ENCODE measurements at regions not wholly inside any gene's neighbourhood (a gene's known extent, or its start where the extent isn't known, plus 50 kb on each side); places are given as distances from the start of the nearest gene placed in this dataset.

DNA sequence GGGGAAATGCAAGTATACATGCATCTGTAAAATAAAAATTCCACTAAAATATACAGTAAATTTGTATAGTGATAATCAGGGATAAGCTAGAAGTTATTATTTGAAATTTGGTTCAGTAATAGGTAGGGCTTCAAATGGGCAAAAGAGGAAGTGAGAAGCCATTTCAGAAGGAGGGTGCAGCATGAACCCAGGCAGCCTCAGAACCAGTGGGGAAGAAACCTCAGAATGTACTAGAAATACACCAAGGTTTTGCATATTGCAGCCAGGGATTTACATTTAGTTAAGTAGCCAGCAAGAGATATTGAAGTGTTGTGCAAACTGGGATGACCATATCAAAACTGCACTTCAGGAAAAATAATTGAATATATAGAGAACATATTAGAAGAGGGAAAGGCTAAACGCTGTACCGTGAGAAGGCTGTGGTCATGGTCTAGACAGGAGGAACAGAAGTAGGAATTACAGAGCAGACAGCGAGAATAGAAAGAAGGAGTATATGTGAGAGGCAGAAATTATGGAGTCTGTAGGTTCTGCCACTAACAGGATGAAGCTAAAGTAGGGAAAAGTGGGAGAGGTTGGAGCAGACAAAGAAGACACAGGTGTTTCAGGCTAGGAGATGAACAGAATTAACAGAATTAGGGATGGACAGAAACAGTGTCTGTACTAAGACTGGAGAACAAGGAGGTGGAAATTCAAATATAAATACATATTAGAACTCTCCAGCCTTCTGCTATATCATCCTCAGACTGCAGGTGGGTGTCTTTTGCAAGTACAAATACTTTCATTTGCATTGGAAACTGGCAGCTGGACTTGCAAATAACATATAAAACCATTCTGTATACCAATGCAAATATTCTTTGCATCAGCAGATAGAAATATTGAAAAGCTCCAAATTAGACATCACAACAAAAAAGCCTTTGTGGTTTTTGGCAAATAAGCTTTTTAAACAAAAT lies 335.6 kb downstream of the ZNF608 start:
- DNase-seq, result no peak

DNA sequence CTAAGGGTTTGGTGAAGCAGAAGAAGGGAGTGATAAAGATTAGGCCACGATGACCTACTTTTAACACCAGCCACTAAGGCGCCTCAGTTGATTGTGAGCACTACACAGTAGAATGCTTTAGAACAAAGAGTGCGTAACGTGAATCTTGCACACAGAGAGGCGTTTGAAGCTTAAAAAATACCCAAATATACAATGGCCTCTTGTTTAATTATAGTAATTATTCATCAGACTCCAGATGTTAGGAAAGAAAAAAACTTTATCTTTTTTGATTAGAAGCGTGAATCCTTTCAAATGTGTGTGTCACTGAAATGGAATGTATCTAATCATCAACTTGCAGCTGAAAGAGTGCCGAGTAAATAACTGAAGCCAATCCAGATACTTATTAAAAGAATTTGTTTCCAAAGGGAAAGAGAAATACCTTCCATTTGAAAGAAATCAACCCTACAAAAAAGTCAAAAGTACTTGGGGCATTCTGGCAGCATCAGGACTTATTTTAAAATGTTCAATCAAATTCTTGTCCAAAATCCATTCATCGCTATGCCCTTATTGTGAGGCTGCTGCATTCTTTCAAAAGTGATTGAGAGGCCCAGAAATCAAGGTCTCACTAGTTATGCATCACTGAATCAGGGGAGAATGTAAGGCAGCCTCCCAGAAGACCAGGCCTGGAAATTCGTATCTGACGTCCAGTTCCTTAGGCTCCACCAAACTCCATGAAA lies 337.5 kb downstream of the ZNF608 start:
- DNase-seq, result no peak

DNA sequence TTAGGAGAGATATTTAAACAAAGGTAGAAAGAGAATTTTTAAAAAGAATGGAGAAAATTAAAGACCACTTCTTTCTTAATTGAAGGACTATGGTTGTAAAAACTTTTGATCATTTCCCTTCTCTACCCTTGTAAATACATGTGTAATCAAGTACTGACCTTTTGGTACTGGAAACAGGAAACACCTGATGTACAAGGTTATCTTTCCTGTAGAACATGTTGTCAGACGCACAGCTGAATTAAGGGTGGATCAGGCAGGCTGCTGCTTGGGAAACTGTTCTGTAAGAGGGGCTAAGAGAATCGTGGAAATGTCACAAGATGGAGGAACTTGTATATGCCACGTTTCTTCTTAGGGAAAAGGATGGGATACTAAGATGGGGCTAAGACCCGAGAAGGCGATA lies 341.6 kb downstream of the ZNF608 start:
- DNase-seq, result no peak

DNA sequence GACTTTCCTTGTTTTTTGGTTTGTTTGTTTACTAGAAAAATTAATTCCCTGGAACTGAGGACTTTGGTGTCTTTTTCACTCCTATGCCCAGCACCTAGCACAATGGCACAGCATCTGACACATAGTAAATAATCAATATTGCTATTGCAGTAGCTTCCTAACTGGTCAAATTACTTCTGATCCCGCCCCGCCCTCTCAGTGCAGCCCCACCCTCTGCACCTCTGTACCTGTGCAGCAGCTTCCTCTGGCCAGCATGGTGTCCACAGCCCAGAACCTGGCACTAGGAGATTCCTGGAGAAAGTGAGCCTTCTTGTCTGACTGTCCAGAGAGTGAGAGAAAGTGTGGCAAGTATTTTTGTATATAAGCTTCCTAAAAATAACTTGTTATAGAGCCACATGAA lies 343.2 kb downstream of the ZNF608 start:
- DNase-seq, result no peak

DNA sequence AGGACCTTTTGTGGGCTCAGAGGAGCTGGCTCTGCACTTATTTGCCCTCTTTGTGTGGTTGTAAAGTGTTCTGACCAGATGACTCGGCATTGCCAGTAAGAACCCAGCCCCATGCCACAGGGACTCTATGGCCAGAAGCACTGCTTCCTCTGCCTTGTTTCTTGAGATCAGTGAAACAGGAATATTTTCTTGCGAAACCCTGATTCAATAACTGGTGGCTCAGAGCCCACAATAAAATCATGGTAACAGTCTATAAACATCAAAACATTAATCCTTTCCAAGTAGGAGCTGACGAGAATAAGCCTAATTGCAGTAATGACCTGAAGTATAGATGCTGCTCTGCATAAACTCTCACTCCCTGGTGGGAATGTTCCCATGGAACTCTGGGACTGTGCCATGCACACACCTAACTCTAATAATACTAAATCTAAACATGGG lies 344.3 kb downstream of the ZNF608 start:
- DNase-seq, result no peak

DNA sequence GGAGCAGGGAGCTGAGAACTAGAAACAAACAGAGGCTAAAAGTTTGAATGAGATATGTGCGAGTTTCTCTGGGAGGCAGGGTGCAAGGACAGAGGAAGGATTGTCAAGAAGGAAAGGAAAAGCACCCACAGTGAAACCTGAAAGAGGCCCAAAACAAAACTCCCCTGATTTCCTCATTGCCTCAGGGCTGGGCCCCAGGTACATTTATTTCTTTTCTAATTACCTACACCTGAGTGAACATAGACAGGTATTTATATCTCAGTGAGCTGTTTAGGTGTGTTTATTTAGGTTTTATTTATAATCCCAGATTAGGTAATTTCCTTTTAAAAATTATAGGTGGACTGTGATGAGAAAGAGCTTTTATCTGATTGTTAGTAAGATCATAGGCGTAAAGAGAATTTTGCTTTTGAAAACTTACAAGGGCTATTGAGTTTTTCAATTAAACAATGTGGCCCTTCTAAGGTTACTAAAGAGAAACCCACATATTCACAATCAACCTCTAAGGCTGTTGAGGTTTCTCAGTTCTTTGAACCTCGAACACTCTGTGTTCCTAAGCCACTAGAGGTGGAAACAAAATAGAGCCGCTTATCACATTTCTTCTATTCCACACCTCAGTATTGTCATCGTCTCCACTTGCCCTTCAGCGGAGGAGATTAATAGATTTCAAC lies 344.8 kb downstream of the ZNF608 start:
- no peak for DNase-seq

DNA sequence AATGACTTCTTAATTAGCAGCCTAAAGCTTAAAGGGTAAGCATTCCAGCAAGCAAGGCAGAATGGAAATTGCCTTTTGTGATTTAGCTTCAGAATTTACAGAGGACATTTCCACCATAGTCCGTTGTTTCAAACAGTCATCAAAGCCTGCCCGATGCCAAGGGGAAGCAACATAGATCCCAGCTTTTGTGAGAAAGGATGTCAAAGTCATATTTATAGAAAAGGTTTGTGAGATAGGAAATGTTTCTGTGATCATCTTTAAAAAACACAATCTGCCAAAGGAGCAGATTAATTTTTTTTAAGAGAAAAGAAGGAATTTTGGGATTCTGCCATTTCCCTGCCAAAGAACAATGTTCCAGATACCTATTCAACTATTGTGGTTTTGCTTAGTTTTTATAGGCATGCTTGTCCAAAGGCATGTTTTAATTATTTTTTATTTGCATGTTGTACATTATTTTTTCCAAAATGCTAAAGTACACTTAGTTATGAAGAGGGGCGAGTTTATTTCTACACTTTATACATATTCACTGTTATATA lies 346.9 kb downstream of the ZNF608 start:
- DNase-seq, result no peak

DNA sequence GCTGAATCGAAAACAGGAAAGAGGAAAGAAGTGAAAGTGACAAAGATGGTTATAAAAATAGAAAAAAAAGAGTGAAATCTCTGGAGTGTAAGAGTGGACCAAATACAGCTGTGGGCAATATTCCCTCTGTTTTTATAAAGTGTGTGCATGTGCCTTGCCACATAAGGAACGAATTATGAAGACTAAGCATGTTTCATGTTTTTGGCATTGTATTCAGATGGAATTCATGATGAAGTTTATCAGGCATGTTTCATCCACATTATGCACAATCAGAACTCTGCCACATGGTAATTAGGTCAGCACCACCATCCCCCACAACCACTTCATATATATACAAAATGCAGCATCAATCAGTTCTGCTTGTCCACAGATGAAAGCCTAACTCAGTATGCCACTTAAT lies 348.0 kb downstream of the ZNF608 start:
- no peak for DNase-seq

DNA sequence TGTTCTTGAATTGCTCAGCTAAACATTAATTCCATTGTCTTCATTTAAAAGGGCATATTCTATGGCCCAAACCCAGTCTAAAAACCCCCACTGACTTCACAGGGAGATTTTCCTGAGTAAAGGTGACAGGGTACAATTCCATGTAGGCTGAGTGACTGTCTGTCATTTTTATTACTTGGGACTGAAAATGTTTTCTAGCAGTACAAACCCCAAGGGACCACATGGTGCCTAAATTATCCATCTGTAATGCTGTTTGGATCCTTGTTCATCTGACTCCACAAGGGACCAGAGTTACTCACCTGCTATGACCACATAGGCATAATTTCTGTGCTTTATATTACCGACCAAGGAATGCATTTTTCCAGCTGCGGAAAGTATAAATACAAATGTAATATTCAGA lies 349.1 kb downstream of the ZNF608 start:
- no peak for DNase-seq

DNA sequence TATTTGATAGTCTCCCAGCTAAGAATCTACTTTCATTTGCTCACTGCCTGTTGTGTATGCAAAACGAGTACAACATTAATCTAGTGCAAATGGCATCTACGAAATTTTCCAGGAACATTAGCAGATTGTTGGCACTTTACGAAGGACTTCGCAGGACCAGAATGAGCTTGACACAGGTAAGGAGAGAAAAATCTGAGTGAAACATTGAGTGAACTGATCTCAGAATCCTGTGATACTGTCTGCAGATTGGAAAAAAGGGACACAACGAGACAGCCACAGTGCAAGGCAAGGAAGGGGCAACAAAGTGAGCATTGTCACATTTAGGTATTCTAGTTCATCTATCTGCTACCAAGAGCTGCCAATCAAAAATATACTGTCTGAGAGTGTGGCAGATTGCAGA lies 350.5 kb downstream of the ZNF608 start:
- DNase-seq, result no peak

DNA sequence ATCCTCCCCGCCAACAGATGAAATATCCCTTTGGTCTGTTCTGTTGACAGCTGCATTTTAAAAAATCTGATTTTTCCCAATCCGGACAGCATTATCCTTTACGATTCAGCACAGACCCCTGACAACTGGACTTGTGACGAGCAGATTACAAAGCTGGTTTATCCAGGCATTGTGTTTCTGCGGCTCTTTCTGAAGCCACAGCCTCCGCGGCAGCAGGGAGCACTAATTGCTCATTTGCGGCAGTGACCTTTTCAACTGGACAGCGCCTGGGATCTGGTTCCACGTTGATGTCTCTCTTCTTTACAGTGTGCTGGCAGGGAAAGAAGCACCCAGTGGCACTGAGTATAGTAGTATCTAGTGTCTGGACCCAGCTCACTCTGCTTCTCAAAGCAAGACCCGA lies 351.2 kb downstream of the ZNF608 start:
- DNase-seq, result no peak

DNA sequence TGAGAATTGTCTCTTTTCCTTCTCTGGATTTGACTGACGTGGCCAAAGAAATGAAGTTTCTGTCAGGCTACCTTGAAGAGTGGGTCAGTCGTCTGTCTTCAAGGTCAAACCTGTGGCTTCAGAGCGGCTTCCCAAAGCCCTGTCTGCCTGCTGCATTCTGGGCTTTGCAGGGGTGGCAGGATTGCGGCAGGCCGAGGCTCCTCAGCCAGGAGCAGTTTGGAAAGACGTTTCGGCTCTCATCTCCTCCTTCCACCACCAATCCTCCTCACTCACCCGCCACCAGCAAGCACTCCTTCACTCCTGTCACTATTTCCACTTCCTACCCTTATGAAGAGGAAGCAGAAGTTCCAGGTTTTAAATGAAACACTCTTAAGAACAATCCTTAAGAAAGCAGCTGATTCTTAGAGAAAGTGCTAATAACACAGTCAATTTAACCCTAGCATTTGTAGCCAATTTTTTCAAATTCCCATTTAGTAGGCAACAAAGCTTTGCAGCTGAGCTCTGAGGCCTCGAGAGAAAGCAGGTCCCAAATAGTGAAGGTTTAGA lies 351.7 kb downstream of the ZNF608 start:
- DNase-seq, result no peak

DNA sequence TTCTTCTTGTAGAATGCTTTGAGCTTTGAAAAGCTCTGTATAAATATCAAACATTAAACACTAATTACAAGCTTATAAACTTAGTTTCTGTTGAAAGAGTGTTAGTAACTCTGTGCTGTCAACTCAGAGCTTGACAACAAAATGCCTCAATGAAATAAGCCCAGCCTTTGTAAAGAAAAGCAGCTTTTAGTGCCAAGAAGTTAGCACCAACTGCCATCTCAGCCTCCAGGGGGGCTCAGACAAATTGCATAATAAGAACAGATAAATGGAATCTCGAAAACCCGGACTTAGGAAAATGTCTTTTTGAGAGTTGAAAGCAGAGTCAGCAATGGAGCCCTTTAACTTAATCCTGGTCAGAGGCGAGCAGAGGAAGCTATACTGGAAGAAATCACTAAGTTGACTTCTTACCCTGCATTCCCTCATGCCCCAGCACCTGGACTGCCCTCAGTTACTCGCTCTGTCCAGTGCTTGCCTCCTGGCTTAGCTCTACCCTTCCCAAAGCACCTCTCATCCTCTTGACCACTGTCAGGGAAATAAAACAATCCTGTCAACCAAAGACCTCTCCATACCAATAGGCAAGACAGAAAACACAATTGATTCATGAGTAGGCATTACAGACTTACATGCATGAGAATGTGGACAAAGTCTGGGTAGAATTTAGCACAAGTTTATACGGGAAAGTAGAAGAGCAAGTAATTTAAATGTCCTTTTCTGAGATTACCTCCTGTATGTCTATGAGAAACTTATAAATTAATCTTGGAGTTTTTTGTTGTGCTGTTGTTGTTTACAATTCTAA lies 352.7 kb downstream of the ZNF608 start:
- no peak for DNase-seq

DNA sequence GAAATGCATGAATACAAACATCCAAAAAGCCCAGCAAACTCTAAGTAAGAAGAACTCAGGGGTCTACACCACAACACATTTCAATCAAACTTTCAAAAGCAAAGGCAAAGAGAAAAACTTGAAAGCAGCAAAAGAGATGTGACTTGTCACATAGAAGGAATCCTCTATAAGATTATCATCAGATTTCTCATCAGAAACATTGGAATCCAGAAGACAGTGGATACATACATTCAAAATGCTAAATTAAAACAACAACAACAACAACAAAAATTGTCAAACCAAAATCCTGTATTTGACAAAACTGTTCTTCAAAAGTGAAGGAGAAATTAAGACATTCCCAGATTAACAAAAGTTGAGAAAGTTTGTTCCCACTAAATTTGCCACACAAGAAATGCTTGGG lies 362.7 kb downstream of the ZNF608 start:
- no peak for DNase-seq

DNA sequence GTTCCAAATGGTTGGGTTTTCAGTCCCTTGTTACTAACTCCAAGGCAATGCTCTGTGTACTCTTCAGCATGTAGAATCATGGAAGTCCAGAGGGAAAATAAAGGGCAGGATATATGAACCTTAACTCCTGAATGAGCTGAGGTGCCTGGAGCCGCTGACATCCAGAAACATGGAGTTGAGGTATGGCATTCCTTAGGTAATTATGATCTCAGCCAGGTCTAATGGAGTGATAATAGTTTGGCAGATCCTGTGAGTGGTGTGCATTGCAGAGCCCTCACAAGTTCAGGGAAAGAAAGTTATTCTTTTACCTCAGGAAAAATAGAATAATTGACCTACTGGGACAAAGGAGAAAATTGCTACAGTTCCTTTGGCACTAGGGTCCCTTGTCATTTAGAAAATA lies 369.1 kb downstream of the ZNF608 start:
- DNase-seq, result no peak

DNA sequence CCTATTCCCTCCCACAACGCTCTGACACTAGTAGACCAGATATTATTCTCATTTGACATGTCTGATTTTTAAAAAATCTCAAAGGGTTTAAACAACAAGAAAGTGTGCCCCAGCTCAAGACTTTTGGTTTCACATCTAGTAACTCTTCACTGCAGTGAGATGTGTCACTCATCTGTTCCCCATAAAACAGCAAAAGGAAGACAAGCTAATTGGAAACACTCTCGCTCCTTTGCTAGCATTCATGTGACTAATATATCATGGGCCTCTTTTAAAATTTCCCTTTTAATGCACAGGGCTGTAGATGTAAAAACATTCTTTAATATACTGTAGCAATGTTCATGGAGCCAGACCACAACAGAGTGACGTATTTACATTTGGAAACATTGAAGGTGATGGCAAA lies 372.6 kb downstream of the ZNF608 start:
- DNase-seq, result no peak

DNA sequence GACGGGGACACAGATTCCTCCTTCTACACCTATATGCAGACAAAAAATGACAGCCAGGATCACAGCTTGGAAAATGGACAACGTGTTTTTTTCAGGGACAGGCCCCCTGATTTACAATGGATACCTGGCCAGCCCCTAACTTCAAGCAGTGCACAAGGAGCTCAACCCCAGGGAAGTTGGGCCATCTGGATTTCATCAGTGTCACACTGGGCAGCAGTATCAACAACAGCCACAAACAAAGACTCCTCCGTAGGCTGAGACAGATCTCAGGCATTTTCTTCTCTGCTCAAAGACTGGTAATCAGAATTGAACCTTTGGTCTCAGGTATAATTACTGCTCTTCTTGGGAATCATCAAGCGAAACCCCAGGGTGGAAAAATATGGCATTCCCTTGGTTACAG lies 374.0 kb downstream of the ZNF608 start:
- no peak for DNase-seq

DNA sequence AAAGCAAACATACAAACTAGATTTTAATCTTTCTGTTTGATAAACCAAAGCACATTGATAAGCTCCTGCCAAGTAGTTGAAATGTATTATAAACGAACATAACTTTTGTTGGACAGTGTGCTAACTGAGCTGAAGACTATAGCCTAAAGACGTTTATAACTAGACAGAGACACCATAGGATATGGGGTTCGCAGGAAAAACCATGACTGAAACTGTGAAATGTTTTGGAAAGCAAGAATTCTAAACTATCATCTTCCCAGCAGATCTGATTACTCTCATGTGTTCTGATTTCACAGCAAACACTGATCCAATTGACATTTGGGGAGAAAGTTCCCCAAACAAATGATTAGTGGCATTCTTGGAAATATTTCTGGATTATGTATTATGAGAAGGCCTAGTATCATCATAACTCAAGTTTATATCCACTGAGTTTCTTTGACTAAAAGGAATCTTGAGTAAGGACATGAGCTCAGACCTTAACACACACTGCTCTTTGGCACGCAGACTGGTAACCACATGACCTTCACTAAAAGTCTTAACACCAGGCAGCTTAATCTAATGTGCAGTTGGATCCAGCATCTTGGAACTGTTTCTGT lies 375.2 kb downstream of the ZNF608 start:
- no peak for DNase-seq

DNA sequence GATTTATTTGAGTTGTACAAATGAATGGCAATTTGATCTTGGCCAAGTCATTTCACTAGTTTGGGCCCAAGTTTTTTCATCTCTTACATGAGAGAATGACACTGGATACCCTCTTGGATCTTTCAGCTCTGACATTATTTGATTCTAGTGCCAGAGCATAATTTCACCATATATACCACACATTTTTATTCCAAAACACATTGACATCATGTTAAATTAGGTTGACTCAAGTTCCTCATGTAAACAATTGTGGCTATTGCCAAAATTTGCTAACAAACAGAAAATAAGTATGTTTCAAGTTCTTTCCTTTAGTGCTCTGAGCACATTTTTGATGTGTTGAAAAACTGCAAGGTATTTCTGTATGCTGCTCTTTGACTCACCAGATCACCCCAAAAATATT lies 375.8 kb downstream of the ZNF608 start:
- no peak for DNase-seq

DNA sequence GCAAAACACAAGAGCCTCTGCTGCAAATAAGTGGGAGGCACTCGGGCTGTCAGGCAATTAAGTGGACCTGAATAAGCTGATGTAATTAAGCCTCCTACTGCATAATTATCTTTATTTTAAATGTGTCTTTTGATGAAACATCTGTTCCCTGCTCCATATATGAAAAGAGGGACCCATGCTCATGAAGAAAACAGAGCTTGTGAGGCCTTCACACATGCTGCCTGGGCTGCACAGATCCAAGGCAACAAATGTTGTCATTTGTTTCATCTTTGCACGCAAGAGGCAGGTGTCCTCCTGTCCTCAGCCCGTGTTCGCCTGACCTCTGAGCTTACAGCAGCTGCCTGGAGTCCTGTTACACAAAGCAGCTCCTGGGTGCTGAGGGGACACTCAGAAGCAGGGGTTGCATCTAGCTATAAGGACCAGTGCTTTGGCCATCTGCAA lies 381.1 kb downstream of the ZNF608 start:
- DNase-seq, result no peak

DNA sequence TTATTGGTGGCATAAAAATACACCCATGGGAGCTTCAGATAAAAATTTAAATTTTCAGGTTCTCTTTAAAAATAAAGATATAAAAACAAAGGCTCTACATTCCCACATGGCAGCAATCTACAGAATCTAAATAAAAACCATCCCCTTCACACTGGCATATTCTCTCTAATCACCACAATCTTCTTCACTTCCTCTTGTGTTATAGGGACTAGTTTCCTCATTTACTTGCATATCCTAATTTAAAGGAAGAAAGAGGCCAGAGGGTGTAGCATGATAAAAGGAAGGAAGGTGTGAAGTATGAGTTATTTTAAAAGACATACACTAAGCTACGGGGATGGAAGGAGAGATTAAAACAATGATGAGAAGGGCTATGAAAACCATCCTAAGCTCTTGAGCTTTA lies 390.5 kb downstream of the ZNF608 start:
- no peak for DNase-seq

DNA sequence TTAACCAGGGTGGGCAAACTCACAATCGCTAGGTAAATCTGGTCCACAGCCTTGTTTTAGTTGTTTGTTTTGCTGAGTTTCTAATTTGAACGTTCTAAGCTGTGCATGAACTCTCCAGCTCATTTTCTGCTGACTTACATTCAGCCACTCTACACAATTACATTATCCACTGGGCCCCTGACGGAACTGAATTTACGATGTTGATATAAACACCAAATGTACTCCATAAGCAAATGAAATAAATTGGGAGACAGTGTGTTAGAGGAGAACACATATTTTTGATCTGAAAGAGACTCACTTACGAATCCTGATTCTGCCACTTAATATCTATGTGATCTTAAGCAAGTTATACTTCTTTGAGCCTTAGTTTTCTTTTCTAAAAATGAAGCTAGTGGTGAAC lies 393.4 kb downstream of the ZNF608 start:
- no peak for DNase-seq
